ENCODE measurements at regions not wholly inside any gene's neighbourhood (a gene's known extent, or its start where the extent isn't known, plus 50 kb on each side); places are given as distances from the start of the nearest gene placed in this dataset.

- Histone ChIP-seq H3K79me1 (ENCODE audit: low read depth, low read length) (no peaks in the 10 kb centered on the region), H3K4me1 (ENCODE audit: control insufficient read depth in 2 of 2, insufficient read depth in 1 of 2, low read depth in 1 of 2, low read length in 2 of 2) (peaks cover 10 to 19% of the 10 kb centered on the region in 2 donors), H2BK12ac (ENCODE audit: low read length) (no peak overlapping the region), H3K14ac (ENCODE audit: low read length) (no peak overlapping the region), H3K4me2 (ENCODE audit: insufficient read depth, low read length, poor library complexity, severe bottlenecking) (no peak overlapping the region), H3K23ac (ENCODE audit: low read depth, low read length, poor library complexity) (no peak overlapping the region), H2BK15ac (ENCODE audit: low read length) (no peak overlapping the region), H3K4ac (ENCODE audit: low read length) (no peak overlapping the region), H2BK5ac (ENCODE audit: low read length) (no peak overlapping the region), H2AK5ac (ENCODE audit: low read depth, low read length) (no peak overlapping the region), H3K4me3 (ENCODE audit: low read length in 2 of 2) (no peak overlapping the region), H3K27me3 (ENCODE audit: control insufficient read depth in 3 of 3, insufficient read depth in 3 of 3, low read depth in 1 of 3, low read length in 3 of 3) (peaks cover 0 to 3% (median 0%) of the 10 kb centered on the region in 3 experiments), H2AFZ (ENCODE audit: low read length) (no peak overlapping the region), H4K91ac (ENCODE audit: low read depth, low read length, poor library complexity) (no peak overlapping the region), H3K27ac (replicated peaks; ENCODE audit: low read length) (no peak overlapping the region), H4K8ac (ENCODE audit: low read depth, low read length) (no peak overlapping the region), H3K18ac (ENCODE audit: low read length) (no peak overlapping the region), H3K9me3 (replicated peaks in 1 of 2; ENCODE audit: control insufficient read depth in 2 of 2, insufficient read depth in 1 of 2, low read depth in 1 of 2, low read length in 2 of 2) (no peaks in the 10 kb centered on the region), H3K9ac (ENCODE audit: low read depth, low read length, poor library complexity) (no peak overlapping the region), H2BK120ac (ENCODE audit: low read depth, low read length) (no peak overlapping the region), H3K36me3 (replicated peaks in 1 of 2; ENCODE audit: control insufficient read depth in 2 of 2, insufficient read depth in 2 of 2, low read length in 2 of 2) (no peaks in the 10 kb centered on the region)
- no peak for DNase-seq (ENCODE audit: low spot score)
- no CpG with 5 or more reads among the region's 2 CpGs for WGBS, 2 donors (ENCODE audit: extremely low coverage in 2 of 2, insufficient read length in 2 of 2, insufficient replicate concordance in 1 of 2)
Measured at GRCh38 chrX:68935362-68935761, 106.5 kb downstream of the EFNB1 start.

- H4K8ac ChIP-seq (ENCODE audit: low read depth, low read length), result no peak overlapping the region
- no peak for DNase-seq (ENCODE audit: low spot score)
- WGBS, 2 donors (ENCODE audit: extremely low coverage in 2 of 2, insufficient read length in 2 of 2, insufficient replicate concordance in 1 of 2), result no CpG with 5 or more reads among the region's 6 CpGs
Measured at GRCh38 chrX:68934922-68935321, 106.1 kb downstream of the EFNB1 start.

GRCh38 chrX:68934421-68934820 lies 105.6 kb downstream of the EFNB1 start:
- no peak overlapping the region for H2BK5ac ChIP-seq (ENCODE audit: low read length)
- no peak overlapping the region for H3K27ac ChIP-seq (replicated peaks; ENCODE audit: low read length)
- no peak overlapping the region for H2AFZ ChIP-seq (ENCODE audit: low read length)
- H3K79me1 ChIP-seq (ENCODE audit: low read depth, low read length), result no peaks in the 10 kb centered on the region
- no peak overlapping the region for H3K4me2 ChIP-seq (ENCODE audit: insufficient read depth, low read length, poor library complexity, severe bottlenecking)
- H2BK120ac ChIP-seq (ENCODE audit: low read depth, low read length), result no peak overlapping the region
- no CpG with 5 or more reads among the region's 3 CpGs for WGBS, 2 donors (ENCODE audit: extremely low coverage in 2 of 2, insufficient read length in 2 of 2, insufficient replicate concordance in 1 of 2)
- no peaks in the 10 kb centered on the region for H3K36me3 ChIP-seq (replicated peaks in 1 of 2; ENCODE audit: control insufficient read depth in 2 of 2, insufficient read depth in 2 of 2, low read length in 2 of 2)
- H4K91ac ChIP-seq (ENCODE audit: low read depth, low read length, poor library complexity), result no peak overlapping the region
- no peak overlapping the region for H3K23ac ChIP-seq (ENCODE audit: low read depth, low read length, poor library complexity)
- peaks cover 0 to 3% (median 0%) of the 10 kb centered on the region in 3 experiments for H3K27me3 ChIP-seq (ENCODE audit: control insufficient read depth in 3 of 3, insufficient read depth in 3 of 3, low read depth in 1 of 3, low read length in 3 of 3)
- H3K9me3 ChIP-seq (replicated peaks in 1 of 2; ENCODE audit: control insufficient read depth in 2 of 2, insufficient read depth in 1 of 2, low read depth in 1 of 2, low read length in 2 of 2), result no peaks in the 10 kb centered on the region
- H3K4me3 ChIP-seq (ENCODE audit: low read length in 2 of 2), result no peak overlapping the region
- H3K4ac ChIP-seq (ENCODE audit: low read length), result no peak overlapping the region
- DNase-seq (ENCODE audit: low spot score), result no peak
- peak overlapping the region; percentile 4 for H3K9ac ChIP-seq (ENCODE audit: low read depth, low read length, poor library complexity)
- no peak overlapping the region for H3K18ac ChIP-seq (ENCODE audit: low read length)
- no peak overlapping the region for H4K8ac ChIP-seq (ENCODE audit: low read depth, low read length)
- no peak overlapping the region for H2AK5ac ChIP-seq (ENCODE audit: low read depth, low read length)
- no peak overlapping the region for H2BK15ac ChIP-seq (ENCODE audit: low read length)
- peaks cover 10 to 21% of the 10 kb centered on the region in 2 donors for H3K4me1 ChIP-seq (ENCODE audit: control insufficient read depth in 2 of 2, insufficient read depth in 1 of 2, low read depth in 1 of 2, low read length in 2 of 2)
- no peak overlapping the region for H3K14ac ChIP-seq (ENCODE audit: low read length)
- no peak overlapping the region for H2BK12ac ChIP-seq (ENCODE audit: low read length)

More at GRCh38 chrX:68934922-68935321, 106.1 kb downstream of the EFNB1 start:
- H2BK120ac ChIP-seq (ENCODE audit: low read depth, low read length), result no peak overlapping the region
- no peak overlapping the region for H3K18ac ChIP-seq (ENCODE audit: low read length)
- H3K23ac ChIP-seq (ENCODE audit: low read depth, low read length, poor library complexity), result no peak overlapping the region
- H3K14ac ChIP-seq (ENCODE audit: low read length), result no peak overlapping the region
- no peak overlapping the region for H3K9ac ChIP-seq (ENCODE audit: low read depth, low read length, poor library complexity)
- H2BK5ac ChIP-seq (ENCODE audit: low read length), result no peak overlapping the region
- peaks cover 10 to 19% of the 10 kb centered on the region in 2 donors for H3K4me1 ChIP-seq (ENCODE audit: control insufficient read depth in 2 of 2, insufficient read depth in 1 of 2, low read depth in 1 of 2, low read length in 2 of 2)
- H3K9me3 ChIP-seq (replicated peaks in 1 of 2; ENCODE audit: control insufficient read depth in 2 of 2, insufficient read depth in 1 of 2, low read depth in 1 of 2, low read length in 2 of 2), result no peaks in the 10 kb centered on the region
- no peak overlapping the region for H2BK15ac ChIP-seq (ENCODE audit: low read length)
- H2AFZ ChIP-seq (ENCODE audit: low read length), result no peak overlapping the region
- H2AK5ac ChIP-seq (ENCODE audit: low read depth, low read length), result no peak overlapping the region
- peaks cover 0 to 3% (median 0%) of the 10 kb centered on the region in 3 experiments for H3K27me3 ChIP-seq (ENCODE audit: control insufficient read depth in 3 of 3, insufficient read depth in 3 of 3, low read depth in 1 of 3, low read length in 3 of 3)
- H3K79me1 ChIP-seq (ENCODE audit: low read depth, low read length), result no peaks in the 10 kb centered on the region
- H4K91ac ChIP-seq (ENCODE audit: low read depth, low read length, poor library complexity), result no peak overlapping the region
- H3K4ac ChIP-seq (ENCODE audit: low read length), result no peak overlapping the region
- no peak overlapping the region for H3K4me3 ChIP-seq (ENCODE audit: low read length in 2 of 2)
- no peak overlapping the region for H3K4me2 ChIP-seq (ENCODE audit: insufficient read depth, low read length, poor library complexity, severe bottlenecking)
- no peak overlapping the region for H3K27ac ChIP-seq (replicated peaks; ENCODE audit: low read length)
- H3K36me3 ChIP-seq (replicated peaks in 1 of 2; ENCODE audit: control insufficient read depth in 2 of 2, insufficient read depth in 2 of 2, low read length in 2 of 2), result no peaks in the 10 kb centered on the region
- H2BK12ac ChIP-seq (ENCODE audit: low read length), result no peak overlapping the region

GRCh38 chrX:68932611-68933010 lies 103.8 kb downstream of the EFNB1 start:
- no peak overlapping the region for H2BK12ac ChIP-seq (ENCODE audit: low read length)
- peaks cover 0 to 12% (median 0%) of the 10 kb centered on the region in 3 experiments for H3K27me3 ChIP-seq (ENCODE audit: control insufficient read depth in 3 of 3, insufficient read depth in 3 of 3, low read depth in 1 of 3, low read length in 3 of 3)
- H4K91ac ChIP-seq (ENCODE audit: low read depth, low read length, poor library complexity), result no peak overlapping the region
- no peak overlapping the region for H2AK5ac ChIP-seq (ENCODE audit: low read depth, low read length)
- no peak overlapping the region for H4K8ac ChIP-seq (ENCODE audit: low read depth, low read length)
- H2BK15ac ChIP-seq (ENCODE audit: low read length), result no peak overlapping the region
- no peak overlapping the region for H2AFZ ChIP-seq (ENCODE audit: low read length)
- no peak overlapping the region for H3K4me3 ChIP-seq (ENCODE audit: low read length in 2 of 2)
- no CpG with 5 or more reads among the region's 4 CpGs for WGBS, 2 donors (ENCODE audit: extremely low coverage in 2 of 2, insufficient read length in 2 of 2, insufficient replicate concordance in 1 of 2)
- no peak overlapping the region for H3K4ac ChIP-seq (ENCODE audit: low read length)
- H2BK5ac ChIP-seq (ENCODE audit: low read length), result no peak overlapping the region
- H3K27ac ChIP-seq (replicated peaks; ENCODE audit: low read length), result no peak overlapping the region
- no peaks in the 10 kb centered on the region for H3K9me3 ChIP-seq (replicated peaks in 1 of 2; ENCODE audit: control insufficient read depth in 2 of 2, insufficient read depth in 1 of 2, low read depth in 1 of 2, low read length in 2 of 2)
- H2BK120ac ChIP-seq (ENCODE audit: low read depth, low read length), result no peak overlapping the region
- no peak for DNase-seq (ENCODE audit: low spot score)
- peaks cover 10 to 15% of the 10 kb centered on the region in 2 donors for H3K4me1 ChIP-seq (ENCODE audit: control insufficient read depth in 2 of 2, insufficient read depth in 1 of 2, low read depth in 1 of 2, low read length in 2 of 2)
- no peaks in the 10 kb centered on the region for H3K36me3 ChIP-seq (replicated peaks in 1 of 2; ENCODE audit: control insufficient read depth in 2 of 2, insufficient read depth in 2 of 2, low read length in 2 of 2)
- H3K23ac ChIP-seq (ENCODE audit: low read depth, low read length, poor library complexity), result no peak overlapping the region
- H3K79me1 ChIP-seq (ENCODE audit: low read depth, low read length), result no peaks in the 10 kb centered on the region
- no peak overlapping the region for H3K14ac ChIP-seq (ENCODE audit: low read length)
- H3K9ac ChIP-seq (ENCODE audit: low read depth, low read length, poor library complexity), result no peak overlapping the region
- H3K18ac ChIP-seq (ENCODE audit: low read length), result no peak overlapping the region
- no peak overlapping the region for H3K4me2 ChIP-seq (ENCODE audit: insufficient read depth, low read length, poor library complexity, severe bottlenecking)

Measured in neuronal stem cell (in vitro differentiated cells).